ENCODE measurements at regions not wholly inside any gene's neighbourhood (a gene's known extent, or its start where the extent isn't known, plus 50 kb on each side); places are given as distances from the start of the nearest gene placed in this dataset.
"Not testable (repeated sequence)": the region's sequence is repeated elsewhere in the genome, so short reads cannot be mapped to it uniquely, and the experiment has no call there.

GRCh38 chr6:101013612-101014195, 132.6 kb upstream of the ASCC3 start:
- no peak for DNase-seq

- DNase-seq: no peak
These were observed 134.4 kb upstream of the ASCC3 start for GRCh38 chr6:101015541-101015940.

GRCh38 chr6:101016163-101016562, 135.0 kb upstream of the ASCC3 start:
- DNase-seq: no peak

GRCh38 chr6:101018157-101018556, 137.0 kb upstream of the ASCC3 start:
- no peak for DNase-seq

GRCh38 chr6:101021504-101021903, 140.4 kb upstream of the ASCC3 start:
- no peak for DNase-seq

- DNase-seq: no peak
These were observed 161.8 kb upstream of the ASCC3 start for GRCh38 chr6:101042966-101043365.

- no peak for DNase-seq
These were observed 177.2 kb upstream of the ASCC3 start for GRCh38 chr6:101058296-101058695.

GRCh38 chr6:101066481-101066880, 185.4 kb upstream of the ASCC3 start:
- no peak for DNase-seq

GRCh38 chr6:101069191-101069795, 188.2 kb upstream of the ASCC3 start:
- no peak for DNase-seq

- DNase-seq: no peak
These were observed 189.0 kb upstream of the ASCC3 start for GRCh38 chr6:101070044-101070608.

GRCh38 chr6:101077344-101077743, 196.2 kb upstream of the ASCC3 start:
- DNase-seq: no peak

GRCh38 chr6:101079696-101080270, 198.7 kb upstream of the ASCC3 start:
- peak in 1 of 51 donors; percentile 2 for DNase-seq

GRCh38 chr6:101080597-101080996, 199.5 kb upstream of the ASCC3 start:
- DNase-seq: no peak

- DNase-seq: no peak
These were observed 202.5 kb upstream of the ASCC3 start for GRCh38 chr6:101083533-101084175.

GRCh38 chr6:101085327-101085726, 204.2 kb upstream of the ASCC3 start:
- DNase-seq: no peak

GRCh38 chr6:101086473-101086872, 205.3 kb upstream of the ASCC3 start:
- no peak for DNase-seq

GRCh38 chr6:101088594-101088993, 207.5 kb upstream of the ASCC3 start:
- DNase-seq: no peak

- DNase-seq: no peak
These were observed 208.5 kb upstream of the ASCC3 start for GRCh38 chr6:101089640-101090039.

- DNase-seq: no peak
These were observed 209.2 kb upstream of the ASCC3 start for GRCh38 chr6:101090281-101090680.

- not testable (repeated sequence) for DNase-seq
These were observed 217.5 kb upstream of the ASCC3 start for GRCh38 chr6:101098605-101099004.

- no peak for DNase-seq
These were observed 221.6 kb upstream of the ASCC3 start for GRCh38 chr6:101102702-101103101.

- no peak for DNase-seq
These were observed 227.2 kb upstream of the ASCC3 start for GRCh38 chr6:101108286-101108685.

GRCh38 chr6:101110814-101111213, 229.7 kb upstream of the ASCC3 start:
- DNase-seq: no peak
